K562 (cell line): ENCODE measurements at regions not wholly inside any gene's neighbourhood (a gene's known extent, or its start where the extent isn't known, plus 50 kb on each side); places are given as distances from the start of the nearest gene placed in this dataset.

ENCODE experiments used
- ATAC-seq: fragments of 200-7000 bp; cut with Tn5 transposase; 3 replicates; pipeline ENCODE4 v1.9.1; 2020; ENCODE audit warnings: moderate library complexity
- BruUV-seq: library from RNA; stranded (reverse); fragments of 400-500 nt; replicated peaks from 2 replicates; lab custom pipeline; 2021; lab: Mats Ljungman, UMichigan
- CTCF ChIA-PET: fragments of 300-600 bp; formaldehyde crosslinking; extraction: SDS; loops from one replicate; lab custom pipeline; 2021; ENCODE audit warnings: low intra/inter-chr PET ratio; lab: Yijun Ruan, JAX
- POLR2A ChIA-PET: fragments of 300-600, 350-650 bp; sonication (Branson Sonifier 250); formaldehyde crosslinking; extraction: SDS; loops from one replicate; lab custom pipeline; 2021; ENCODE audit warnings: antibody characterized with exemption, inconsistent platforms; lab: Yijun Ruan, JAX
- DNase-seq, 4 experiments: peaks; one replicate each; pipeline versions ENCODE4 v3.0.0 to v3.0.0-alpha.2; 2011 to 2018; ENCODE audit warnings: low spot score in 3 of 4, mixed read lengths in 3 of 4; ENCODE audit errors: extremely low read depth in 1 of 4
- FAIRE-seq: peaks from 2 replicates; lab custom pipeline; 2011; peaks lifted over from hg19 to GRCh38; lab: Jason Lieb, UNC
- H2AFZ ChIP-seq: 2 replicates; pipeline ENCODE4 v1.6.0; 2011; ENCODE audit warnings: low read depth, low read length, control low read depth, inconsistent platforms
- H3K27ac ChIP-seq: fragments of 200-600 bp; 3 replicates; pipeline ENCODE4 v1.8.0; 2011; ENCODE audit warnings: low read depth, mild to moderate bottlenecking, control low read depth, inconsistent platforms, low read length, moderate library complexity, mixed read lengths; ENCODE audit errors: extremely low read depth
- H3K27me3 ChIP-seq, 2 experiments: fragments of 300-600 bp in 1 of 2; 2 replicates in 1 of 2; 3 replicates in 1 of 2; pipeline versions ENCODE4 v1.6.0 to v1.8.0; 2011; ENCODE audit warnings: inconsistent platforms in 2 of 2, low read length in 2 of 2, mild to moderate bottlenecking in 1 of 2, mixed read lengths in 1 of 2, moderate library complexity in 1 of 2; ENCODE audit not compliant: control insufficient read depth in 2 of 2, insufficient read depth in 2 of 2
- H3K36me3 ChIP-seq: fragments of 300-600 bp; 3 replicates; pipeline ENCODE4 v1.8.0; 2011; ENCODE audit warnings: mild to moderate bottlenecking, low read length, inconsistent platforms; ENCODE audit not compliant: control insufficient read depth, insufficient read depth
- H3K4me1 ChIP-seq, 2 experiments: fragments of 200-600 bp in 1 of 2; replicated peaks in 1 of 2; 2 replicates in 1 of 2; 3 replicates in 1 of 2; pipeline versions ENCODE4 v1.5.1 to v1.8.0; 2011; ENCODE audit warnings: inconsistent platforms in 2 of 2, low read length in 2 of 2, mild to moderate bottlenecking in 1 of 2, mixed read lengths in 1 of 2, moderate library complexity in 1 of 2; ENCODE audit not compliant: control insufficient read depth in 2 of 2, insufficient read depth in 2 of 2
- H3K4me2 ChIP-seq: 2 replicates; pipeline ENCODE4 v1.6.1; 2011; ENCODE audit warnings: low read length, control low read depth, inconsistent platforms, mixed read lengths; ENCODE audit not compliant: insufficient read depth
- H3K4me3 ChIP-seq: fragments of 200-600 bp; sonication (generic), shearing (Covaris generic); 2 replicates; pipeline ENCODE4 v1.5.1; 2016; ENCODE audit warnings: control low read depth, inconsistent platforms
- H3K79me2 ChIP-seq: fragments of 200-600 bp; 3 replicates; pipeline ENCODE4 v1.8.0; 2011; ENCODE audit warnings: low read length, inconsistent platforms; ENCODE audit not compliant: control insufficient read depth, insufficient read depth
- H3K9ac ChIP-seq, 2 experiments: 2 replicates each; pipeline versions ENCODE4 v1.6.0 to v1.6.1; 2011; ENCODE audit warnings: low read depth in 2 of 2, low read length in 2 of 2, control low read depth in 1 of 2, inconsistent platforms in 1 of 2, mild to moderate bottlenecking in 1 of 2, mixed read lengths in 1 of 2; ENCODE audit not compliant: insufficient read depth in 1 of 2
- H3K9me1 ChIP-seq: one replicate; pipeline ENCODE4 v1.6.0; 2011; ENCODE audit warnings: inconsistent platforms, mild to moderate bottlenecking, low read length, moderate library complexity; ENCODE audit not compliant: control insufficient read depth, insufficient read depth
- H3K9me3 ChIP-seq: replicated peaks from 2 replicates; pipeline ENCODE4 v1.5.1; 2011; ENCODE audit warnings: low read depth, low read length, inconsistent platforms; ENCODE audit not compliant: control insufficient read depth, insufficient read depth
- H4K20me1 ChIP-seq: replicated peaks from 2 replicates; pipeline ENCODE4 v1.6.1; 2011; ENCODE audit warnings: low read length, inconsistent platforms, mixed read lengths; ENCODE audit not compliant: control insufficient read depth, insufficient read depth
- BRF1 ChIP-seq: IDR thresholded peaks from 3 replicates; pipeline ENCODE4 v1.6.1; 2011; ENCODE audit warnings: borderline replicate concordance, mild to moderate bottlenecking; ENCODE audit not compliant: insufficient read length; ENCODE audit errors: extremely low read depth
- CC2D1A ChIP-seq: fragments of 450-650 bp; IDR thresholded peaks from 2 replicates; pipeline ENCODE4 v1.6.1; 2017; ENCODE audit warnings: mild to moderate bottlenecking
- CXXC5 ChIP-seq: fragments of 250-450 bp; sonication (Bioruptor Pico); IDR thresholded peaks from 2 replicates; pipeline ENCODE4 v1.8.0; 2022; ENCODE audit warnings: inconsistent platforms, mild to moderate bottlenecking, moderate library complexity
- E4F1 ChIP-seq: fragments of 250-450 bp; sonication (Bioruptor Pico); IDR thresholded peaks from 2 replicates; pipeline ENCODE4 v1.5.0; 2021; ENCODE audit warnings: mild to moderate bottlenecking, borderline replicate concordance
- FOXJ2 ChIP-seq: fragments of 200-800 bp; sonication (Bioruptor generic); IDR thresholded peaks from 2 replicates; pipeline ENCODE4 v1.6.1; 2016; ENCODE audit warnings: missing genetic modification characterization, missing compliant biosample characterization
- FOXK1 ChIP-seq: sonication (generic); formaldehyde crosslinking; IDR thresholded peaks from 2 replicates; pipeline ENCODE4 v1.8.0; 2022; ENCODE audit warnings: missing genetic modification reagents, mild to moderate bottlenecking, borderline replicate concordance
- HDAC2 ChIP-seq: fragments of 450-650 bp; IDR thresholded peaks from 2 replicates; pipeline ENCODE4 v1.6.1; 2016; ENCODE audit warnings: mild to moderate bottlenecking
- HMG20A ChIP-seq: fragments of 450-650 bp; formaldehyde crosslinking; conservative IDR thresholded peaks from 2 replicates; pipeline ENCODE4 v1.4.0; 2020; ENCODE audit warnings: mild to moderate bottlenecking, mixed read lengths
- HNRNPL ChIP-seq: fragments of 200-400 bp; formaldehyde crosslinking; IDR thresholded peaks from 2 replicates; pipeline ENCODE4 v1.6.1; 2017; ENCODE audit warnings: low read depth, mild to moderate bottlenecking, low read length
- ILK ChIP-seq: fragments of 450-650 bp; IDR thresholded peaks from 2 replicates; pipeline ENCODE4 v1.6.1; 2016; ENCODE audit warnings: missing genetic modification characterization, low read depth, mild to moderate bottlenecking, missing compliant biosample characterization, moderate library complexity, borderline replicate concordance
- MCM7 ChIP-seq, 2 experiments: fragments of 450-650 bp; IDR thresholded peaks; 2 replicates each; pipeline ENCODE4 v1.6.1; 2016 to 2018
- NFRKB ChIP-seq: fragments of 450-650 bp; IDR thresholded peaks from 2 replicates; pipeline ENCODE4 v1.6.1; 2016; ENCODE audit warnings: low read depth
- RBM25 ChIP-seq: fragments of 200-400 bp; formaldehyde crosslinking; IDR thresholded peaks from 2 replicates; pipeline ENCODE4 v1.6.1; 2018; ENCODE audit warnings: low read length, low read depth, moderate library complexity; ENCODE audit not compliant: severe bottlenecking
- TRIM24 ChIP-seq, 2 experiments: fragments of 450-650 bp; IDR thresholded peaks; 2 replicates each; pipeline ENCODE4 v1.6.1; 2016
- ZNF347 ChIP-seq: fragments of 450-650 bp; formaldehyde crosslinking; IDR thresholded peaks from 2 replicates; pipeline ENCODE4 v1.4.0; 2020; ENCODE audit warnings: low read depth, mild to moderate bottlenecking, moderate library complexity
- WGBS: fragments of 100-300 bp; shearing (Covaris generic); methylation state at CpG from one replicate; pipeline ENCODE4 v1.1.6; 2016; ENCODE audit warnings: low coverage, mixed read lengths; ENCODE audit not compliant: insufficient coverage; ENCODE audit errors: missing lambda C conversion rate; 5-methylcytosine and 5-hydroxymethylcytosine counted together
- in situ Hi-C: fragments of 300-500 bp; cut with MboI; formaldehyde crosslinking; loops from 4 replicates; pipeline ENCODE4 v1.15.0; 2018; ENCODE audit warnings: inconsistent platforms, mixed read lengths
- intact Hi-C: fragments of 100-400 bp; cut with micrococcal nuclease; formaldehyde crosslinking; loops from 2 replicates; pipeline ENCODE4 v1.14.2; 2022
- TF ChIP-seq, protein P1 (sequence below): fragments of 450-650 bp; IDR thresholded peaks from 2 replicates; pipeline ENCODE4 v1.6.1; 2016; ENCODE audit warnings: low read depth, mild to moderate bottlenecking, moderate library complexity
- TF ChIP-seq, protein P2 (sequence below): fragments of 450-650 bp; IDR thresholded peaks from 2 replicates; pipeline ENCODE4 v1.6.1; 2017; ENCODE audit warnings: mild to moderate bottlenecking, moderate library complexity

DNA sequence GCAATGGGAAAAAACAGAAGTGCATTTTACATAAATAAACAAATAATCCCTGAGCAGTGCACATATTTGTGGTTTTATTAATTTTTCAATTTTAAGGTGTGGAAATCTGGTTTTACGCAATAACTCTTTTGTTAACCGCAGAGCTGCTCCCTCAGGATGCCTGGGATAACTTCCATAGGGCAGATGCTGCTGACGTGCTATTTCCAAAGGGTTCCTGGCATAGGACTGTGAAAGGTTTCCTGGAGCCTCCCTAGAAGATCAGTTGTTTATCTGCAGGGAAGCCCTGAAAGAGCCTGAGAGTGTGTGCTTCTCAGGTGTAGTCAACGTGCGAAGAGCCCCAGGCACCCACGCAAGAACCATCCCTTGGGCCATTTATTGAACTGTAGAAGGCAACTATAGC lies 443.5 kb downstream of the PLK2 start (continued):
- TF ChIP-seq NFRKB (no peak), HMG20A (CRISPR knock-in tag) (no peak), FOXJ2 (tag) (no peak), TRIM24 (IDR thresholded peaks at IDR 0.05) (no peak), FOXK1 (CRISPR knock-in tag) (no peak), ILK (tag) (no peak), HDAC2 (no peak), BRF1 (no peak)
- TF ChIP-seq, protein P1, sequence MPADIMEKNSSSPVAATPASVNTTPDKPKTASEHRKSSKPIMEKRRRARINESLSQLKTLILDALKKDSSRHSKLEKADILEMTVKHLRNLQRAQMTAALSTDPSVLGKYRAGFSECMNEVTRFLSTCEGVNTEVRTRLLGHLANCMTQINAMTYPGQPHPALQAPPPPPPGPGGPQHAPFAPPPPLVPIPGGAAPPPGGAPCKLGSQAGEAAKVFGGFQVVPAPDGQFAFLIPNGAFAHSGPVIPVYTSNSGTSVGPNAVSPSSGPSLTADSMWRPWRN, result no peak

DNA sequence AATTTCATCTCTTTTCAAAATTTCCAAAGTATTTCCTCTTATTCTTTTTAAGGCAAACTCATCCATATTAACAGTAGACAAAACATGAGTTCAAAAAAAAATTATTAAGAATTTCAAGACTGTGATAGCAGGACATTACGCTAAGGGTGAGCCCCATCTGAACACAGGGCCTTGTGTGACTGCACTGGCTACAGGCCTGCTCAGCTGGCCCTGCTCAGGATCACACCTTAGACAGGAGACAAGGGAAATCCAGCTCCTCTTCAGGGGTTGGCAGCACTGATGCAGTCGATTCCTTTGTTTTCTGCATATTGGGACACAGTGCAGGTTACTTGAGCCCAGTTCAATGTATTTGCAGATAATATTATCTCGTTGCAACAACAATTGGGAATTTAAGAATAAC lies 444.7 kb downstream of the PLK2 start:
- ATAC-seq (no peak), DNase-seq (no peak), FAIRE-seq (no peak)
- no peak overlapping the region for H3K27ac ChIP-seq
- H3K4me2 ChIP-seq, result no peak overlapping the region
- CTCF ChIA-PET, result no interaction called here
- no peaks in the 10 kb centered on the region for H3K27me3 ChIP-seq
- TF ChIP-seq E4F1 (CRISPR knock-in tag) (no peak), CC2D1A (no peak), ZNF347 (CRISPR knock-in tag) (no peak), RBM25 (no peak), CXXC5 (CRISPR knock-in tag) (no peak), HNRNPL (no peak), MCM7 (IDR thresholded peaks at IDR 0.05) (no peak)
- TF ChIP-seq, protein P2, sequence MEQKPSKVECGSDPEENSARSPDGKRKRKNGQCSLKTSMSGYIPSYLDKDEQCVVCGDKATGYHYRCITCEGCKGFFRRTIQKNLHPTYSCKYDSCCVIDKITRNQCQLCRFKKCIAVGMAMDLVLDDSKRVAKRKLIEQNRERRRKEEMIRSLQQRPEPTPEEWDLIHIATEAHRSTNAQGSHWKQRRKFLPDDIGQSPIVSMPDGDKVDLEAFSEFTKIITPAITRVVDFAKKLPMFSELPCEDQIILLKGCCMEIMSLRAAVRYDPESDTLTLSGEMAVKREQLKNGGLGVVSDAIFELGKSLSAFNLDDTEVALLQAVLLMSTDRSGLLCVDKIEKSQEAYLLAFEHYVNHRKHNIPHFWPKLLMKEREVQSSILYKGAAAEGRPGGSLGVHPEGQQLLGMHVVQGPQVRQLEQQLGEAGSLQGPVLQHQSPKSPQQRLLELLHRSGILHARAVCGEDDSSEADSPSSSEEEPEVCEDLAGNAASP, result no peak
- intact Hi-C loops, result no loop called here
- POLR2A ChIA-PET, result no interaction called here
- H4K20me1 ChIP-seq, result no peaks in the 10 kb centered on the region
- 30% methylated on average over 3 of the region's 3 CpGs for WGBS
- BruUV-seq, result no TSS peak
- H3K4me1 ChIP-seq, result peaks cover 3 to 9% of the 10 kb centered on the region in 2 experiments; a peak in 3 of 5 replicates
- H3K9ac ChIP-seq, result no peak overlapping the region
- H3K79me2 ChIP-seq, result no peaks in the 10 kb centered on the region
- no peak overlapping the region for H2AFZ ChIP-seq
- H3K36me3 ChIP-seq, result no peaks in the 10 kb centered on the region
- no peaks in the 10 kb centered on the region for H3K9me1 ChIP-seq
- in situ Hi-C loops, result no loop called here
- H3K4me3 ChIP-seq, result no peak overlapping the region
- no peaks in the 10 kb centered on the region; the same call in none of the 2 replicates for H3K9me3 ChIP-seq
